LHCN-M2 (cell line): ENCODE measurements at regions not wholly inside any gene's neighbourhood (a gene's known extent, or its start where the extent isn't known, plus 50 kb on each side); places are given as distances from the start of the nearest gene placed in this dataset.
"Not testable (repeated sequence)": the region's sequence is repeated elsewhere in the genome, so short reads cannot be mapped to it uniquely, and the experiment has no call there.

Source experiments
- DNase-seq: peaks from one replicate; pipeline ENCODE4 v3.0.0-alpha.2; 2012; ENCODE audit warnings: low read depth

DNA sequence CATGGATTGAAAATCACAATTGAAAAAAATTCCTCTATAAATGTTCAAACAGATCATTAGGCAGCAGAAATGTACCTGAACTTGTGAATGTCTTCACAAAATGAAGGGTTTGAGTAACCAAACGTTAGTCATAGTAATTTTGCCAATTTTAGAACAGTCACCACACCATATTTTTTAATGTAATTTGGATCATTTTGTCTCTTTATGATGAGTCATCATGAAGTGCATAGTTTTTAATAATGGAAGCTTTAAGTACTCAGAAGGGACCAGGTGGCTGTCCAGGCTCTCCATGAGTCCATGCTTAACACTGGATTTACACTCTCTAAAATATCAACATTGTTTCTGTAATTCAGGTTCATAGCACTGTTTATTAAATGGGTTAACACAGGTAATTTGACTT is 219.2 kb downstream of the ETV1 start:
- DNase-seq = peak; percentile 63

DNA sequence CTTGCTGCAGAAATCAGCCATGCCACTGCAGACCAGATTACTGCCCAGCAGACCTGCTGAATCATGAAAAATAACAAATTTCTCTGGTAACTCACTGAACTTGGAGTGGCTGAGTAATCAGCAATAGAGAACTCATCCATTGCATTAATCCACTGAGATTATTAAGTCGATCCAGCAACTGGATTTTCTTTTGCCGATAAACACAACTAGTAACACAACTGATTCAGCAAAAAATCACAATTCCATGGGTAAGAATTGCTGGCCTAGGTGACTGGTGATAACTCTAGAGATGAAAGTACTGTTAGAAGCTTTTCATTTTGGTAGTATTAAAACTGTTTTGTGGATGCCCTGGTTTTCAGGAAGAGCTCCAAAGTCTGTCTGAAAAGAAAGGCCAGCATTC is 214.5 kb downstream of the ETV1 start:
- no peak for DNase-seq

DNA sequence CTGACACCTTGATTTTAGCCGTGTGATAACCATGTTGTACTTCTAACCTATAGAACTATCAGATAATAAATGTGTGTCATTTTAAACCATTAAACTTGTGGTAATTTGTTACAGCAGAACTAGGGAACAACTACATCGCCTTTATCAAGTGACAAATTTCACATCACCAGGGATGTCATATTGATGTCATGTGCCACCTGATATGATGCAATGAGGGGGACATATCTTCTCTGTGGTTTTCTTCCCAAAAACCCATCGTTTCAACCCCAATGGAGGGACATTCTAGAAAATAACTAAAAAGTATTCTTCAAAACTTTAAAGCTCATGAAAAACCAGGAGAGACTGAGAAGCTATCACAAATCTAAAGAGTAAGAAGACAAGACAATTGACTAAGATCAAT is 212.2 kb downstream of the ETV1 start:
- no peak for DNase-seq

DNA sequence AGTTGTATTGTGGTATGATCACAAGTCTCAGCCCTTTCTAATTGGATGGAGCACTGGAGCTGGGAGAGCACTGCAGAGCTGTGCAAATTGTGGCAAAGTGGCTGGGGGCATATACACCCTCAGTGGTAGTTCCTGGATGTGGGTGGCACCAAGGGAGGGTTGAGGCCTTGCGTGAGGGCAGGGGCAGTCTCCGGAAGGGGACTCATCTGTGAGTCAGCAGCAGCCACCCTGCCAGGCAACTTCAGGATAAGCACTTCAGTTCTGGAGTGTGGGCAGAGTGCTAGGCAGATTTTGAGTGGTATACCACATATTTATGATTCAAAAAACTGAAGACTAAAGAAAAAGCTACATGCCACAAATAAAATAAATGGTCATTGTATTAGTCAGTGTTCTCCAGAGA is 210.5 kb downstream of the ETV1 start:
- peak; percentile 89 for DNase-seq

DNA sequence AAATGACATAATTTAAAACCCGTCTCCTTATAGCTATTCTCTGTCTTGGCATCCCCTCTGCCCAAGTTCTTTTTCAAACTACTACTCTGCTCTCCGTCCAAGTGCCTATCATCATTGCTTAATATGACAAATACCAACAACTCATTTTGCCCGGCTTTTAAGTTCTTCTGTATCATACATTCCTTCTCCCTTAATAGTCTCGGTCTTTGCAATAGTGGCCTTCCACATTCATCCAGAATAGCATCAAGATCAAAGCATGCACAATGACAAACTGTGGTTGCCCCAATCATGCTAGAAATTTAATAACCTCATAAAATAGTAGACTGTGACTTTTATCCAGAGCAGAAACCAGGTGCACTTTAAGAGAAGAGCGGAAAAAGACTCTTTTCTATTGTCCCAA is 198.9 kb downstream of the ETV1 start:
- DNase-seq = no peak

DNA sequence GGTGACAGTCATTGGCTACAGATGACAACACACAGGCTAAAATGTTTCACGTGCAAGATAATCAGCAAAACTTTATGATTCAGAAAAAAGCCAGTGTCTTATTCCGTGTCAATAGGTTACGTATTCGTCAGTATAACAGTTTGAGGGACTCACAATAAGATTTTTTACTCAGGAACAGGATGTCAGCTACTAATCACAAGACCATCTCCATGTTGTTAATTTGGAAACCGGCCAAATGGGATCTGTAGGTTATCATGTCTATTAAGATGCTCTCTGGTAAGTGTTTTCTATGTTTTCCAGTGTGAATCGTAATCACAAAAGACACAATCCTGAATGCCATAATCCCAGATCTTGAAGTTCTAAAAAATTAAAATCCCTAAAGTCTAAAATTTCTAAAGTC is 197.3 kb downstream of the ETV1 start:
- no peak for DNase-seq

DNA sequence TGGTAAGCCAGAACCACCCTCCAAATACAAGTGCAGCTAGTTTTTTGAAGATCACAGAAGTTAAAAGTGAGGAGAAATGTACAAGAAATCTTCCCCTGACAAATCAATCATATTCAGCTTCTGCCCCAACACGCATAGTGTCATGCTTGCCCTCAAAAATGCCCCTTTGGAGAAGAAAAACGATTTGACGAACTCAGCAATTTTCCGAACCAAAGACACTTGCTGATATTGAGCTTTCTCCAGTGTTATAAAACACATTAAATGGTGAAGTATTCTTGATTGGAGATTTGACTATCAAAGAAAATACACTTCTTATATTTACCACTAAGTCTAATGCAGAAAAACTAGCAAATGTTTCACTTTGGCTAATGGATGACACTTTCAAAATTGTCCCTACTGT is 195.5 kb downstream of the ETV1 start:
- DNase-seq = no peak

DNA sequence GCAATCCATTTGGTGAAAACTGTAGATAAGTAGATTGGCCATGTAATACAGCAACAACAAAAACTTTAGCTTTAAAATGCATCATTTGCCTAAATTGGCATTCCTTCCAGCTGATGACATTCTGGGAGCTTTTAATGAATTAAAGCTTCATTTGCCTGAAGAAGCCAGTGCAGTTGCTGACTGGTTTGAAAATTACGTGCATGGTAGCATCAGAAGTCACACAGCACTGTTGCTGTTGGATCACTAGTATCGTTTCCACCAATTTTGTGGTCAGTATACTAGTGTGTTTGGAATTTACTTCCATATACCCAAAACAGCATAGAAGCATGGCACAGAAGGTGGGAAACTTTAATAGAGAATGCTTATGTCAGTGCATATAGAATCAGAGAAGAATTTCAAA is 194.9 kb downstream of the ETV1 start:
- DNase-seq = no peak

DNA sequence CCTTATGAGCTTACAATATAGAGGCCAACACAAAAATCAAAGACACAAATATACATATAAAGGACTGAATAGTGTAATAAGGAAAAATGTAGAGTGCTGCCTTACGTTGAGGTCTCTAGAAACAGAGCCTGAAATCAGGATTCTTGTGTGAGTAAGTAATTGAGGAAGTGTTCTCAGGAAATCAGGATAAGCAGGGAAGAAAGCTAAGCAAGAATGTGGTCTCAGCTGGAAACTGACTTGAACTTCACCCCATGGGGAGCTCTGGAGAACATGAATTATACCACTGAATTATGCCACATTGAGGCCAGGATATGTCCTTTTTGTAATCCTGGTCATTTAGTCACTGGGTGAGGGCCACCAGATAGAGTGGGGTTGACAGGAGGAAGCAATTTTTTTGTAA is 191.9 kb downstream of the ETV1 start:
- DNase-seq = no peak

DNA sequence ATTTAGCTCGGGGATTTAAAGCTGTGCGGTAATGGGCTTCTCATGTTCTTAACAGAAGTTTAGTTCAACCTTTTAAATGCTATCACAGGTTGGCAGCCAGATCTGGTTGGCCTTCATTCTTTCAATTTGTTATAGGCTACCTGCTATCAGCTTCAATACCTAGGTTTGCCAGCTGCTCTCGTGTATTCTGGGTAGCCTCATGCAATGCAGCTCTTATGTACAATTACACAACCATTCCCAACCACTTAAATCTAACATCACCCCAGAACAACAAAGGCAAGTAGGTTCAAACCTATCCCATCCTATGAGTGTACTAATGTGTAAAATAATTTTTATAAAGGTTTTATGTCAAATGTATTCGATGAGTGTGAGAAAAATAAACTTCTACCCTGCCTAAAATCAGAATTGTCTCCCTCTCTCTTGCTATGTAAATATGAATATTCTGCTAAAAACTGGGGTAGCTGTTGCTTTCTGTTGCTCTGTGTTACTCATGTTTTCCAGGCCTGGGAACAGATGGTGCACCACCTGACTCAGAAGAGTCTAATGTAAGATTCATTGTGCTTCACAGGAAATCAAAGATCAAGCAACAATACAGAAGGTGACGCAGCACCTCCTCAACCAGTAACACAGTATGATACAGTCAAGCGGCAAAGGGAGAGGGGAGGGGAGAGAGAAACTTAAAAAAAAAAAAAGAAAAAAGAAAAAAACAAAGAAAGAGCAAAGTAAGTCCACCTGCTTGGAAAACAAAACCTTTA is 188.6 kb downstream of the ETV1 start:
- peak; percentile 99 for DNase-seq

DNA sequence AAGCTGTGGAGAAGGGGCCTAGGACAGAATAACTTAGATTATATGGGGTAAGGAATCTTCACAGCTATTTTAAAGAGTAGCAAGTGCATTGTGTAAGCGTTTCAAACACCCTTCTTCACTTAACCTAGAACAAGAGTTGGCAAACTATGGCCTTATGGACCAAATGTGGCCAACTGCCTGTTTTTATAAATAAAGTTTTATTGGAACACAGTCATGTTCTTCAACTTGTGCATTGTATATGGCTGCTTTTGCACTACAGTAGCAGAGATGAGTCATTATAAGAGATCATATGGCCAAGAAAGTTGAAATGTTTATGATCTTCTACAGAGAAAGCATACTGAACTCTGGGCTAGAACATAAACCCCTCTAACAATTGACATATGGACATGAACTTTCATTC is 187.8 kb downstream of the ETV1 start:
- DNase-seq = peak; percentile 15

DNA sequence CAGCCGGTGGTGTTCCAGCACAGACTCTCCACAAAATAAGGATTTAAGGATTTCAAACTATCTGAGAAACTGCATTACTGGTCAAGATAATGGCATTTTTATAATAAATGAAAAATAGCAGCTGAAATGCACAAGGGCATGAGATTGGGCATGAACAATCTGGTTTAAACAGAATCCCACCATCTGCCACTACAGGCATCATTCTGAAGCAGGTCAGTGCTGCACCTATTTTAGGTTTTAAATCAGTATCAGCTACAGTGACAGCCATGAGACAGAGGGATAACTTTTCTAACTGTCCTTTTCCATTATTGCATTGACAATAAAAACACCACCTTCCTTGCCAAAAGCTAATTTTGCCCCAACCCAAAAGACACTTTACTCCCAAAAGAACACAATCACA is 186.8 kb downstream of the ETV1 start:
- DNase-seq = no peak

DNA sequence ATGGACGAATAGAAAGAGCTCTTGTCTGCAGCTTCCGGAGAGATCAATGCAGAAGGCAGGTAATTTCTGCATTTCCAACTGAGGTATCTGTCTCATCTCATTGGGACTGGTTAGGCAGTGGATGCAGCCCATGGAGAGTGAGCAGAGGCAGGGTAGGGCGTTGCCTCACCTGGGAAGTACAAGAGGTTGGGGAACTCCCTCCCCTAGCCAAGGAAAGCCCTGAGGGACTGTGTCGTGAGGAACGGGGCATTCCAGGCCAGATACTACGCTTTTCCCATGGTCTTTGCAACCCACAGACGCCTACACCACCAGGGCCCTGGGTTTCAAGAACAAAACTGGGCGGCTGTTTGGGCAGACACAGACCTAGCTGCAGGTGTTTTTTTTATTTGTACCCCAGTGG is 186.3 kb downstream of the ETV1 start:
- DNase-seq = no peak

DNA sequence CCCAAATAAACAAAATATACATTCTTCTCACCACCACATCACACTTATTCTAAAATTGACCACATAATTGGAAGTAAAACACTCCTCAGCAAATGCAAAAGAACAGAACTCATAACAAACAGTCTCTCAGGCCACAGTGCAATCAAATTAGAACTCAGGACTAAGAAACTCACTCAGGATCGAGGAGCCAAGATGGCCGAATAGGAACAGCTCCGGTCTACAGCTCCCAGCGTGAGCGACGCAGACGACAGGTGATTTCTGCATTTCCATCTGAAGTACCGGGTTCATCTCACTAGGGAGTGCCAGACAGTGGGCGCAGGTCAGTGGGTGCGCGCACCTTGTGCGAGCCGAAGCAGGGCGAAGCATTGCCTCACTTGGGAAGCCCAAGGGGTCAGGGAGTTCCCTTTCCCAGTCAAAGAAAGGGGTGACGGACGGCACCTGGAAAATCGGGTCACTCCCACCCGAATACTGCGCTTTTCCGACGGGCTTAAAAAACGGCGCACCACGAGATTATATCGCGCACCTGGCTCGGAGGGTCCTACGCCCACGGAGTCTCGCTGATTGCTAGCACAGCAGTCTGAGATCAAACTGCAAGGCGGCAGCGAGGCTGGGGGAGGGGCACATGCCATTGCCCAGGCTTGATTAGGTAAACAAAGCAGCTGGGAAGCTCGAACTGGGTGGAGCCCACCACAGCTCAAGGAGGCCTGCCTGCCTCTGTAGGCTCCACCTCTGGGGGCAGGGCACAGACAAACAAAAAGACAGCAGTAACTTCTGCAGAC is 183.2 kb downstream of the ETV1 start:
- not testable (repeated sequence) for DNase-seq

DNA sequence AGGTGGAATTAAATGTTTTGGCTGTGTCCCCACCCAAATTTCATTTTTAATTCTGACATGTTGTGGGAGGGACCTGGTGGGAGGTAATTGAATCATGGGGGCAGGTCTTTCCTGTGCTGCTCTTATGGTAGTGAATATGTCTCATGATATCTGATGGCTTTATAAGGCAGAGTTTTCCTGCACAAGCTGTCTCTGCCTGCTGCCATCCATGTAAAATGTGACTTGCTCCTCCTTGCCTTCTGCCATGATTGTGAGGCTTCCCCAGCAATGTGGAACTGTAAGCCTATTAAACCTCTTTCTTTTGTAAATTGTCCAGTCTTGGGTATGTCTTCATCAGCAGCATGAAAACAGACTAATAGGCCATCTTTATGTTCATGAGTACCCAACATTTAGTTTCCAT is 172.2 kb downstream of the ETV1 start:
- not testable (repeated sequence) for DNase-seq

DNA sequence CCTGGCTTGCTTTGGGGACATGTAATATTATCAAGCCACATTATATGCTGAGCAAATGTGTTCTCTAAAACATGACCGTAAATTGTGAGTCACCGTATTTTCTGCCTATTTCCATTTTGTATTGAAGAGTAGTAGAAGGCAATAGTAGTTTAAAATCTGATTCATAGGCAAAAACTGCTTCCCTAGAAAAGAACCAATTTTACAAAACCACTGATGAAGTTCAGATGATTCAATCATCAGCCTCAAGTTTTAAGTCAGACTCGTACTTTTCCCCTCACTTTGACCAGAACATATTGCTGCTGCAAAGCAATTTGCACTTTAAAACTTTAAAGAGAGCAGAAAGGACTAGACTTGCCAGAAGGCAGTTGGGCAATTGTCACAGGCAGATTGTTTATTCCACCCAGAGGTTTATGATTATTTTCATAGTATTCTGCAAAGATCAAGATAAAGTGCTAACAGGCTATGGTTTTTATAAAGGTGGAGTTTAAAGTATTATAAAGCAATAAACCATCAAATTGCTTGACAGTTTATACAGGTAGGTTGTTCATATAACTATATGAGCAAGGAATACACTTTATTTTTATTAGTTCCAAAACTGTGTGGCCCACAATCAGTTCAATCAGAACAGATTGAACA is 168.2 kb downstream of the ETV1 start:
- DNase-seq = peak; percentile 59

DNA sequence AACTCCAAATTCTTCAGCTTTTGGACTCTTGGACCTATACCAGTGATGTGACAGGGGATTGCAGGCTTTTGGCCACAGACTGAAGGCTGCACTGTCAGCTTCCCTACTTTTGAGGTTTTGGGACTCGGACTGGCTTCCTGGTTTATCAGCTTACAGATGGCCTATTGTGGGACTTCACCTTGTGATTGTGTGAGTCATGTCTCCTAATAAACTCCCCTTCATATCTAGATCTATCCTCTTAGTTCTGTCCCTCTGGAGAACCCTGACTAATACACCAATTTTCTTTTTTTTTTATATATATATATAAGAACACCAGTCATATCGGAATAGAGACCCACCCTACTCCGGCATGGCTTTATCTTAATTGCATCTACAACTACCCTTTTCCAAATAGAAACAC is 166.8 kb downstream of the ETV1 start:
- DNase-seq = peak; percentile 25

DNA sequence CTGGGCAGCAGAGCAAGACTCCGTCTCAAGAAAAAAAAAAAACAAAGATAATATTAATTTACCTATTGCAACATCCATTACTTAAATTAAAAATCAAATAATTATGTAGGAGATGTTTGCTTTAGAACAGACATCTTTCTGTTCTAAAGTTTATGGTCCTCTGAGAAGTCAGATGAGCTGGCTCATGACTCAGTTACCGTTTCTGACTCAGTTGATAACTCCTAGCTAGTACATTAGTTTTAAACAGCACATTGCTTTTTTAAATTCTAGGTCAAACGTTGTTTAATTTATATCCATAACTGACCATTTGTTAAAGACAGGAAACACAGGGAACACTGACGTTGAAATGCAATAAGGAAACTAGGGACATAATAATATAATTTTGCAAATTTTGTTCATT is 162.7 kb downstream of the ETV1 start:
- no peak for DNase-seq

DNA sequence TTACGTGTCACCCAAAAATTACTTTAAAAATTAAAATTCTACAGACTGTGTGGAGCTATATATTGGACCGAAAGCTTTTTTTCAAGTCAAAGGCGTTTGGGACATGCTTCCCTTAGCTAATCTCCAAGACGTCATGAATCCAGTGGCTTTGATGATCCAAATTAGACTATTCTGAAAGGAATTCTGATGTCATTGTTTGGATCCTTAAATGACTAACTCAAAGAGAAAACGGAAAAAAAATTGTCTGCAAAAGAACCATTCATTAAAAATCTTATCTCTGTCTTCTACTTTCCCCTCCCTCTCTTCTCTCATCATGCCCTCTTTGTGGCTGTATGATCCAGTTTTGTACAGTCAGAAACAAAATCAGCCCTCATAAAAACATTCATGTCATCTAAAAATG is 161.8 kb downstream of the ETV1 start:
- no peak for DNase-seq

DNA sequence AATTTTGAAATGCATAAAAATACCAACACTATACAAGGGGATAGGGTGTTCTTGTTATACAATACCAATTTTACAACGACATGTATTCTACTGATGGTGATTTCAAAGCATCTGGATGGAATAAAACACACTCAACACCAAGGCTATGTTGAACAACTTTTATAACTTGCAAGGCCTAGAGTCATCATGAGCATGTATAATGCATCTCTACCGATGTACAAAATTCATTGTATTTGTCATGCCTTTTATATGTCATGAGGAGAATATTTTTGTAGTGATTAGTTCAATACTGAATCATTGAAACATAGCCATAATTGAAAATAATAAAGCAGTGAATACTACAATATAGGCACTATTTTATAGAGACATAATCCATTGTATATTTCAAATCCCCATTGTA is 160.2 kb downstream of the ETV1 start:
- no peak for DNase-seq

DNA sequence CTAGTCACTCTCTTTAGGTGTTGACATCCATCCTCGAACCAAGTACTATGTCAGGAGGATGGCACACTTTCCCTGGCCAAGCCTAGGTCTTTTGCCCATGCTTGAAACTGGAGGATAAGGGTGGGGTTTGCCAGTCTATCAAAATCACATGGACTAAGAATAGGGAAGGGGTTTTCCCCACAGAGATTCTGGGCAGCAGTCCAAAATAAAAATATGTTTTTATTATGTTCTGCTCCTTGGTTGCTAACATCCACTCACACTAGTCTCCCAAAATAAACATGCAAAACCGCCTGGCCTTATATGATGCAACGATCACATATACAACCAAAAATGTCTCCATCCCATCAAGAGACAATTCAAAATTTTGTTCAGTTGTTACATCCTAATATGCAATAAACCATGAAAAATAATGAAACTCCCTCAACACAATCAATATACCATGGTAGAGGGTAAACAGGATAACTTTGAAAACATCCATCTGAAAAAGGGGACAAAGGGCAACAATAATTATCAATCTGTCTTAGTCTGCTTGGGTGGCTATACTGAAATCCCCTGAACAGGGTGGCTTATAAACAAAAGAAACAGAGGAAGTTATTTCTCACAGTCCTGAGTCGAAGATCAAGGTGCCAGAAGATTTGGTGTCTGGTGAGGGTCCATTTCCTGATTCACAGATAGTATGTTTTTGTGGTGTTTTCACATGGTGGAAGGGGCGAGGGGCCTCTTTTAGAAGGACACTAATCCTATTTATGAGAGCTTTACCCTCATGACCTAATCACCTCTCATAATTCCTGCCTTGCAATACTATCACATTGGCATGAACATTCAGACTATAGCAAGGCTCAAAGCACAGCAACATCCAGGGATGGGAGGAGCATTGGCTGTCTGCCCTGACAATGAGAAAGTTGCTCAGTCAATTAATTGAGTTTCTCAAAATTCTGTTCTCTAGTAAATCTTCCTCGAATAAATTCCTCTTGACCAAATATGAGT is 159.3 kb downstream of the ETV1 start:
- peak; percentile 82 for DNase-seq

DNA sequence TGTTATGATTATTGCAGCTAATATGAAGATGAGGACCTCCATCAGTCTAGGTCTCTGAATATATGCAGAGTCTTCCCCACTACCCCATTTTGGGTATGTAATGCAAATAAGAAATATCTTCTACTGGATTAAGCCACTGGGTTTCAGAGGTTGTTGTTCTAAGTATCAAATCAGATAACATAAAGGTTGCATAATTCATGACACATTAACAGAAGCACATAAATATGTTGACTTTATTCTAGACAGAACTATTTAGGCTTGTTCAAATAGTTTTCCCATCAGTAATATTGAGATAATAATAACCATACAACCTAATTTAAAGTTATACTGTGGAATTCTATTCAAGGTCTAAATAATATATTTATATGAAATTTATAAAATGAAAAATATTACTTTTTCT is 157.1 kb downstream of the ETV1 start:
- no peak for DNase-seq
